Suprapubic skin (tissue), 4 donors: ENCODE measurements at regions not wholly inside any gene's neighbourhood (a gene's known extent, or its start where the extent isn't known, plus 50 kb on each side); places are given as distances from the start of the nearest gene placed in this dataset.
"Not testable (repeated sequence)": the region's sequence is repeated elsewhere in the genome, so short reads cannot be mapped to it uniquely, and the experiment has no call there.

Experiments
- DNase-seq, 2 donors: peaks; one replicate each; pipeline ENCODE4 v3.0.0-alpha.2; 2019; ENCODE audit warnings: low spot score in 2 of 2
- H3K27ac ChIP-seq: fragments of 200-600 bp; sonication (generic); one replicate; pipeline ENCODE4 v1.5.1; 2019
- H3K27me3 ChIP-seq: fragments of 200-600 bp; sonication (generic); one replicate; pipeline ENCODE4 v1.5.1; 2019
- H3K36me3 ChIP-seq: fragments of 200-600 bp; sonication (generic); one replicate; pipeline ENCODE4 v1.5.1; 2019
- H3K4me1 ChIP-seq: fragments of 200-600 bp; sonication (generic); one replicate; pipeline ENCODE4 v1.5.1; 2019
- H3K4me3 ChIP-seq: fragments of 200-600 bp; sonication (generic); one replicate; pipeline ENCODE4 v1.5.1; 2019; ENCODE audit warnings: mild to moderate bottlenecking
- H3K9me3 ChIP-seq: fragments of 200-600 bp; sonication (generic); one replicate; pipeline ENCODE4 v1.5.1; 2019
- CTCF ChIP-seq, 2 donors: fragments of 200-600 bp in 1 of 2; fragments of 450-650 bp in 1 of 2; sonication (generic) in 1 of 2; IDR thresholded peaks; one replicate each; pipeline ENCODE4 v1.5.1; 2016 to 2019; ENCODE audit warnings: antibody characterized with exemption in 2 of 2, mild to moderate bottlenecking in 1 of 2, moderate library complexity in 1 of 2
- EP300 ChIP-seq: sonication (generic); formaldehyde crosslinking; IDR thresholded peaks from one replicate; pipeline ENCODE4 v1.6.1; 2017; ENCODE audit warnings: antibody characterized with exemption
- POLR2A ChIP-seq, 2 donors: fragments of 450-650 bp; IDR thresholded peaks; one replicate each; pipeline ENCODE4 v1.6.1; 2017; ENCODE audit warnings: antibody characterized with exemption in 2 of 2, mild to moderate bottlenecking in 2 of 2, moderate library complexity in 2 of 2
- POLR2AphosphoS5 ChIP-seq, 3 donors: sonication (generic); formaldehyde crosslinking; IDR thresholded peaks; one replicate each; pipeline ENCODE4 v1.6.1; 2017; ENCODE audit warnings: antibody characterized with exemption in 3 of 3
- WGBS: methylation state at CpG from one replicate; pipeline ENCODE4 v1.1.5; 2018; 5-methylcytosine and 5-hydroxymethylcytosine counted together

- WGBS, result 83% methylated on average over 5 of the region's 5 CpGs
- Histone ChIP-seq H3K4me3 (no peak overlapping the region), H3K4me1 (peaks cover 11% of the 10 kb centered on the region), H3K36me3 (no peaks in the 10 kb centered on the region), H3K27me3 (no peaks in the 10 kb centered on the region), H3K27ac (peak overlapping the region; percentile 18), H3K9me3 (no peaks in the 10 kb centered on the region)
- TF ChIP-seq POLR2AphosphoS5 (IDR thresholded peaks at IDR 0.05) (no peak), POLR2A (IDR thresholded peaks at IDR 0.05) (no peak), EP300 (no peak), CTCF (IDR thresholded peaks at IDR 0.05) (no peak)
- DNase-seq, result no peak
Measured at GRCh38 chr15:62413153-62413552, 248.1 kb upstream of the C2CD4B start.

- H3K27ac ChIP-seq, result no peak overlapping the region
- no peak overlapping the region for H3K4me3 ChIP-seq
- no peaks in the 10 kb centered on the region for H3K9me3 ChIP-seq
- H3K36me3 ChIP-seq, result no peaks in the 10 kb centered on the region
- TF ChIP-seq POLR2AphosphoS5 (IDR thresholded peaks at IDR 0.05) (no peak), CTCF (IDR thresholded peaks at IDR 0.05) (no peak), EP300 (no peak), POLR2A (IDR thresholded peaks at IDR 0.05) (no peak)
- no peak for DNase-seq
- H3K27me3 ChIP-seq, result no peaks in the 10 kb centered on the region
- peaks cover 11% of the 10 kb centered on the region for H3K4me1 ChIP-seq
Measured at GRCh38 chr15:62413786-62414185, 248.7 kb upstream of the C2CD4B start.

GRCh38 chr15:62415498-62415897, 250.4 kb upstream of the C2CD4B start:
- Histone ChIP-seq H3K4me3 (no peak overlapping the region), H3K36me3 (no peaks in the 10 kb centered on the region), H3K9me3 (no peaks in the 10 kb centered on the region), H3K4me1 (peaks cover 11% of the 10 kb centered on the region), H3K27ac (no peak overlapping the region), H3K27me3 (no peaks in the 10 kb centered on the region)
- 85% methylated on average over 2 of the region's 7 CpGs for WGBS
- no peak for DNase-seq
- no peak for TF ChIP-seq CTCF (IDR thresholded peaks at IDR 0.05)
- TF ChIP-seq POLR2A (IDR thresholded peaks at IDR 0.05), result no peak
- TF ChIP-seq POLR2AphosphoS5 (IDR thresholded peaks at IDR 0.05), result no peak
- no peak for TF ChIP-seq EP300

- TF ChIP-seq EP300, result no peak
- TF ChIP-seq CTCF (IDR thresholded peaks at IDR 0.05), result no peak
- no peak for TF ChIP-seq POLR2A (IDR thresholded peaks at IDR 0.05)
- TF ChIP-seq POLR2AphosphoS5 (IDR thresholded peaks at IDR 0.05), result no peak
- 93% methylated on average over 3 of the region's 3 CpGs for WGBS
- Histone ChIP-seq H3K4me1 (peaks cover 11% of the 10 kb centered on the region), H3K36me3 (no peaks in the 10 kb centered on the region), H3K4me3 (no peak overlapping the region), H3K27me3 (no peaks in the 10 kb centered on the region), H3K27ac (no peak overlapping the region), H3K9me3 (no peaks in the 10 kb centered on the region)
- DNase-seq, result no peak
Measured at GRCh38 chr15:62416526-62416925, 251.4 kb upstream of the C2CD4B start.

- Histone ChIP-seq H3K9me3 (no peaks in the 10 kb centered on the region), H3K36me3 (no peaks in the 10 kb centered on the region), H3K27me3 (no peaks in the 10 kb centered on the region), H3K4me3 (no peak overlapping the region), H3K4me1 (peaks cover 9% of the 10 kb centered on the region), H3K27ac (no peak overlapping the region)
- DNase-seq, result no peak
- no peak for TF ChIP-seq POLR2A (IDR thresholded peaks at IDR 0.05)
- WGBS, result 84% methylated on average over 3 of the region's 3 CpGs
Measured at GRCh38 chr15:62417439-62417838, 252.4 kb upstream of the C2CD4B start.

- not testable (repeated sequence) for H3K36me3 ChIP-seq, DNase-seq, H3K4me1 ChIP-seq, H3K9me3 ChIP-seq, H3K4me3 ChIP-seq, H3K27ac ChIP-seq, H3K27me3 ChIP-seq
- 96% methylated on average over 3 of the region's 3 CpGs for WGBS
Measured at GRCh38 chr15:62418496-62418895, 253.4 kb upstream of the C2CD4B start.
